Fibroblast of mammary gland (primary cell): ENCODE measurements at regions not wholly inside any gene's neighbourhood (a gene's known extent, or its start where the extent isn't known, plus 50 kb on each side); places are given as distances from the start of the nearest gene placed in this dataset.
"Not testable (repeated sequence)": the region's sequence is repeated elsewhere in the genome, so short reads cannot be mapped to it uniquely, and the experiment has no call there.

Experiments used
- DNase-seq: peaks from one replicate; pipeline ENCODE4 v3.0.0-alpha.2; 2010; ENCODE audit warnings: low read depth
- H3K4me3 ChIP-seq: 2 replicates; pipeline ENCODE4 v1.5.1; 2011; ENCODE audit warnings: low read depth, mild to moderate bottlenecking, low read length, moderate library complexity; ENCODE audit not compliant: control insufficient read depth
- TF ChIP-seq, protein P1 (sequence below): conservative IDR thresholded peaks from 2 replicates; pipeline ENCODE4 v1.5.1; 2011; ENCODE audit warnings: low read depth, low read length, inconsistent platforms; ENCODE audit not compliant: control insufficient read depth, insufficient read depth

DNA sequence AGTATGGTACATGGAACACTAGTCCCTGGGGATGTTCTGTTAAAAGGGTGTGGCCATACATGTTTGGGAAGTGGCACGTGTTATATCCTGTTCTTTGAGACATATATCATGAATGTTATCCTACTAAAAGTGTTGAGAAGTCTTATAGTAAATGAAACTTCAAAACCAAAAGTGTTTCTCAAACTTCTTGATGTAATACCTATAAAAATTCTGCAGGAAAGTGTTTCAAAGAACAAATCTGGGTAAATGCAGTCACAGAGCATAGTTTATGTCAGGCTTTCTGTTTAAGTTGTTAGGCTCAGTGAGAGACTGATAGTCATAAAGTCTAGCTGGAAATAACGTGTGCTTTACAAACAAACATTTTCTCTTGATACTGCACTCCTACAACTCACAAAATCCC lies 273.7 kb downstream of the KIF20B start:
- TF ChIP-seq, protein P1, sequence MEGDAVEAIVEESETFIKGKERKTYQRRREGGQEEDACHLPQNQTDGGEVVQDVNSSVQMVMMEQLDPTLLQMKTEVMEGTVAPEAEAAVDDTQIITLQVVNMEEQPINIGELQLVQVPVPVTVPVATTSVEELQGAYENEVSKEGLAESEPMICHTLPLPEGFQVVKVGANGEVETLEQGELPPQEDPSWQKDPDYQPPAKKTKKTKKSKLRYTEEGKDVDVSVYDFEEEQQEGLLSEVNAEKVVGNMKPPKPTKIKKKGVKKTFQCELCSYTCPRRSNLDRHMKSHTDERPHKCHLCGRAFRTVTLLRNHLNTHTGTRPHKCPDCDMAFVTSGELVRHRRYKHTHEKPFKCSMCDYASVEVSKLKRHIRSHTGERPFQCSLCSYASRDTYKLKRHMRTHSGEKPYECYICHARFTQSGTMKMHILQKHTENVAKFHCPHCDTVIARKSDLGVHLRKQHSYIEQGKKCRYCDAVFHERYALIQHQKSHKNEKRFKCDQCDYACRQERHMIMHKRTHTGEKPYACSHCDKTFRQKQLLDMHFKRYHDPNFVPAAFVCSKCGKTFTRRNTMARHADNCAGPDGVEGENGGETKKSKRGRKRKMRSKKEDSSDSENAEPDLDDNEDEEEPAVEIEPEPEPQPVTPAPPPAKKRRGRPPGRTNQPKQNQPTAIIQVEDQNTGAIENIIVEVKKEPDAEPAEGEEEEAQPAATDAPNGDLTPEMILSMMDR, result no peak

DNA sequence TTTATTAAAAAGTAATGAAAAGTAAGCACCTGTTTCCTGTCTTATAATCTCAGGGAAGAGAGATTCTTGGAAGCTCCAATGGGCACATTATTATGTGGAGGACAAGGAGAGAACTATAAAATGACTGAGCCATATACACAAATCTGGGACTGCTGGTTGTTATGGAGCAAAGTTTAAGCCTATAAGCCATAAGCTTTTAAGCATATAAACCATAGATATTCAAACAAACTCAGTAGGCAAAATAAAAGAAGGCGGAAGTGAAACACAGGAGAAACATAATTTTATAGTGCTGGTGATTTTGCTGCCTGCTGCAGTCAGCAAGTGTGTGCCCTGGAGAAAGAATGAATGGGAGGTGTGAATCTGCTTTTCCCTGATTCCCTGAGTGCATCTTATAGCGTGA lies 274.4 kb downstream of the KIF20B start:
- no peak overlapping the region for H3K4me3 ChIP-seq
- TF ChIP-seq, protein P1, result no peak
- DNase-seq, result no peak

More for the DNA sequence above, 273.7 kb downstream of the KIF20B start:
- DNase-seq, result no peak
- no peak overlapping the region for H3K4me3 ChIP-seq

DNA sequence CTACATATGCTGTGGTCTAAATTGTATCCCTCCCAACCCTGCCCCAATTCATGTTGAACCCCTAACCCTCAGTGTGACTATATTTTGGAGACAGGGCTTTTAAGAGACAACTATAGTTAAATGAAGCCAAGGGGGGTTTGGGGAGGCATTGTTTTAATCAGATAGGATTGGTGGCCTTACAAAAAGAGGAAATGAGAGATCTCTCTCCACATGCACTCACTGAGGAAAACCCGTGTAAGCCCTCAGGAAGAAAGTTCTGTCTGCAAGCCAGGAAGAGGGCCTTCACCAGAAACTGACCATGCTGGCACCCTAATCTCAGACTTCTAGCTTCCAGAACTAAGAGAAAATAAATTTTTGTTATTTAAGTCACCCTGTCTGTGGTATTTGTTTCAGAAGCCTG lies 276.7 kb downstream of the KIF20B start:
- DNase-seq, result no peak
- no peak overlapping the region for H3K4me3 ChIP-seq
- TF ChIP-seq, protein P1, result no peak

DNA sequence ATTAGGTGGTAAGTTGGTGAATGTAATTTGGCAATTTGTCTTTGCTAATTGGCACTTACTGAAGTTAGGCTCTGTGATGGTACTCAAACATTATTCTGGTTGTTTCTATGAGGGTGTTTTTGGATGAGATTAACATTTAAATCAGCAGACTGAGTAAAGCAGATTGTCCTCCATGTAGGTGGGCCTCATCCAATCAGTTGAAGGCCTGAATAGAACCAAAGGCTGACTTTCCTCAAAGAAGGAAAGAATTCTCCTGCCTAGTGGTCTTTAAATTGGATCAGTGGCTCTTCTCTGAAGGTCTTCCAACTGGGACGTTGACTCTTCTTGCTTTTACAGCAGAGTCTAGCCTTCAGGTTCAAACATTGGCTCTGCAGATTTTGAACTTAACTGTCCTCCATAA lies 278.3 kb downstream of the KIF20B start:
- no peak overlapping the region for H3K4me3 ChIP-seq
- TF ChIP-seq, protein P1, result no peak
- no peak for DNase-seq

DNA sequence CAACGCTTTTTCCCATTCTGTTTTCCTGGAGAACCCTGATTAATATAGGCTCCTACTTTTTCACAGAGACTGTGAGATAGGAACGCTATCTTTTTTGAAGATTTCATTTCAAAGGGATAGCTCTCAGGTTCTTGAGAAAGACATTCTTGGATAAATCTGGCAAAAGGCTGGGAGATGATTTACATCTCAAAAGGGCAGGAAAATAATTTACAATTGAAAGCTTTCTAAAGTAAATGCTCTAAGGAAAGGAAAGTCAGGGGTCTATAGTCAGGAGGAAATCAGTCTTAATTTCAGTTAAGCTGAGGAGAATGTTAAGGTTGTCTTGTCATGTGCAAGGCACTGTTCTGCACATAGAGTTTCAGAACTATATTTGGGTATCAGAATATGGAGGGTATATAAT lies 278.8 kb downstream of the KIF20B start:
- TF ChIP-seq, protein P1, result no peak
- DNase-seq, result no peak
- H3K4me3 ChIP-seq, result no peak overlapping the region

DNA sequence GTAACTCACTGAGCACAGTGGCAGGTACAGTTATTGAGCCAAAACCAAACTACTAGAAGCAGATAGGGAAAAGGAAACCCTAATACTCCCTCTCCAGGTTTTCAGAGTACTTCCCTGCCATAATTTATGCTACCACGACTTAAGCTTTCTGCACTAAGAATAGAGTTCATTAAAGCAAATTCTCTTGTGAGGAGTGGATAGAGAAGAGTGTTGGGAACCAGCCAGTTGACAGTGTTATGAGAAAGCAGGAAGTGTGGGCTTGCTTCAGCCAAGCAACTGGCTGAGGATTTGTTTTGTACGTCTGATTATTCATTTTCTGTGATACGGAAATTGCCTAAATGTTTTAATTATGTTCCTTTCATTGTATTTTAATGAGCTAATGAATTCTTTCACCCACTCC lies 280.5 kb downstream of the KIF20B start:
- no peak overlapping the region for H3K4me3 ChIP-seq
- TF ChIP-seq, protein P1, result no peak
- peak; percentile 41 for DNase-seq

DNA sequence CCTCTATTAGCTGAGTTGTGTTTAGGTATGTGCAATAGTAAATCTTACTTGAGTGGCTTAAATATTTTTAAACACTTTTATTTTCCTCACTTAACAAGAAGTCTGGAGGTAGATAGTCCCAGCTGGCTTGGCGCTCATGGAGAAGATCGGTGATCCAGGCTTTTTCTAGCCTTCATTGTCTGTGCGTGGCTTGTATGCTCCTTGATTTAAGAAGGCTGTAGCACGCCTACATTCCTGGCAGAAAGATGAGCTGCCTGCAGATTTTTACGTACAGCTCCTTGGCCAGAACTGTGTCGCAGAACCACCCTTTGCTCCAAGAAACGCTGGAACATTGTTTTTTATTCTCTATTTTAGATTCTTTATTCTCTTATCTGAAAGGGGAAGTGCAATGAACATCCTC lies 284.1 kb downstream of the KIF20B start:
- TF ChIP-seq, protein P1, result no peak

DNA sequence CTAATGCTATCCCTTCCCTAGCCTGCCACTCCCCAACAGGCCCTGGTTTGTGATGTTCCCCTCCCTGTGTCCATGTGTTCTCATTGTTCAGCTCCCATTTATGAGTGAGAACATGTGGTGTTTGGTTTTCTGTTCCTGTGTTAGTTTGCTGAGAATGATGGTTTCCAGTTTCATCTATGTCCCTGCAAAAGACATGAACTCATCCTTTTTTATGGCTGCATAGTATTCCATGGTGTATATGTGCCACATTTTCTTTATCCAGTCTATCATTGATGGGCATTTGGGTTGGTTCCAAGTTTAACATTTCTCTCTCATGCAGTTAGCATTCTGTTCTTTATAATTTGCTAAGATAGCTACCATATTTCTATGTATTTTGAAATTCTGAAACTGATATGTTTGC lies 287.0 kb downstream of the KIF20B start:
- H3K4me3 ChIP-seq, DNase-seq: not testable (repeated sequence)

More for the DNA sequence above, 284.1 kb downstream of the KIF20B start:
- H3K4me3 ChIP-seq, result no peak overlapping the region
- DNase-seq, result peak; percentile 2
